Common myeloid progenitor, CD34-positive (primary cell): ENCODE measurements at regions not wholly inside any gene's neighbourhood (a gene's known extent, or its start where the extent isn't known, plus 50 kb on each side); places are given as distances from the start of the nearest gene placed in this dataset.

Source experiments
- CTCF ChIA-PET: fragments of 350-600 bp; sonication (Branson Sonifier 250); formaldehyde crosslinking; loops from one replicate; lab custom pipeline; 2021; ENCODE audit warnings: antibody characterized with exemption; lab: Charles Lee
- POLR2A ChIA-PET: fragments of 350-600 bp; sonication (Branson Sonifier 250); formaldehyde crosslinking; loops from one replicate; lab custom pipeline; 2021; ENCODE audit warnings: antibody characterized with exemption; lab: Charles Lee
- DNase-seq, 3 donors: peaks; one replicate each; pipeline versions ENCODE4 v3.0.0 to v3.0.0-alpha.2; 2013
- H3K27ac ChIP-seq, 2 experiments: 1 replicate in 1 of 2; 2 replicates in 1 of 2; pipeline ENCODE4 v1.7.0; 2013; ENCODE audit warnings: inconsistent platforms in 2 of 2, low read length in 2 of 2, mild to moderate bottlenecking in 2 of 2, low read depth in 1 of 2, moderate library complexity in 1 of 2; ENCODE audit not compliant: severe bottlenecking in 2 of 2, insufficient read depth in 1 of 2, poor library complexity in 1 of 2
- H3K27me3 ChIP-seq, 5 experiments: replicated peaks in 2 of 5; 1 replicate in 3 of 5; 2 replicates in 2 of 5; pipeline versions ENCODE4 v1.6.1 to v1.7.0; 2013; ENCODE audit warnings: low read length in 4 of 5, mild to moderate bottlenecking in 2 of 5, moderate library complexity in 2 of 5, inconsistent platforms in 1 of 5; ENCODE audit not compliant: insufficient read depth in 5 of 5, control insufficient read depth in 4 of 5
- H3K36me3 ChIP-seq, 4 experiments: 1 replicate in 2 of 4; 2 replicates in 2 of 4; pipeline versions ENCODE4 v1.6.1 to v1.7.0; 2013; ENCODE audit warnings: low read length in 3 of 4, control low read depth in 1 of 4, mild to moderate bottlenecking in 1 of 4; ENCODE audit not compliant: control insufficient read depth in 4 of 4, insufficient read depth in 4 of 4
- H3K4me1 ChIP-seq, 4 experiments: 1 replicate in 3 of 4; 2 replicates in 1 of 4; pipeline versions ENCODE4 v1.6.1 to v1.7.1; 2013; ENCODE audit warnings: low read length in 3 of 4, mild to moderate bottlenecking in 3 of 4, control low read depth in 1 of 4, inconsistent platforms in 1 of 4, moderate library complexity in 1 of 4; ENCODE audit not compliant: control insufficient read depth in 4 of 4, insufficient read depth in 4 of 4; ENCODE audit errors: control extremely low read depth in 1 of 4
- H3K4me3 ChIP-seq, 7 experiments: 1 replicate in 4 of 7; 2 replicates in 3 of 7; pipeline versions ENCODE4 v1.5.1 to v1.7.0; 2013; ENCODE audit warnings: mild to moderate bottlenecking in 7 of 7, low read length in 6 of 7, moderate library complexity in 6 of 7, inconsistent platforms in 2 of 7, low read depth in 2 of 7, control low read depth in 1 of 7; ENCODE audit not compliant: insufficient read depth in 4 of 7, control insufficient read depth in 1 of 7; ENCODE audit errors: extremely low read depth in 1 of 7
- H3K9me3 ChIP-seq, 5 experiments: 1 replicate in 4 of 5; 2 replicates in 1 of 5; pipeline versions ENCODE4 v1.6.1 to v1.7.1; 2013; ENCODE audit warnings: low read length in 4 of 5, mild to moderate bottlenecking in 2 of 5, inconsistent platforms in 1 of 5, low read depth in 1 of 5, moderate library complexity in 1 of 5; ENCODE audit not compliant: control insufficient read depth in 4 of 5, insufficient read depth in 2 of 5; ENCODE audit errors: control extremely low read depth in 1 of 5
- WGBS: methylation state at CpG from one replicate; pipeline ENCODE4 v1.1.5; 2013; ENCODE audit not compliant: insufficient coverage; 5-methylcytosine and 5-hydroxymethylcytosine counted together

- POLR2A ChIA-PET = no interaction called here
- H3K27me3 ChIP-seq = no peaks in the 10 kb centered on the region
- CTCF ChIA-PET = interaction anchor here (0.7 to 1.2 kb wide), 3 partner anchors 9 to 872 kb away, joined by 3 read pairs; no protein-coding TSS in a partner anchor
- WGBS = no CpG with 5 or more reads among the region's 1 CpG
- H3K27ac ChIP-seq = no peak overlapping the region
- no peaks in the 10 kb centered on the region for H3K9me3 ChIP-seq
- no peak overlapping the region for H3K4me3 ChIP-seq
- no peaks in the 10 kb centered on the region for H3K4me1 ChIP-seq
- DNase-seq = no peak
- no peaks in the 10 kb centered on the region for H3K36me3 ChIP-seq
These were observed 427.0 kb upstream of the RBMS3 start for GRCh38 chr3:28853830-28854229.

GRCh38 chr3:28856796-28857195 lies 424.1 kb upstream of the RBMS3 start:
- CTCF ChIA-PET = no interaction called here
- H3K36me3 ChIP-seq = no peaks in the 10 kb centered on the region
- no peak overlapping the region for H3K4me3 ChIP-seq
- POLR2A ChIA-PET = interaction anchor here (0.5 kb wide), 1 partner anchor 90 kb away, joined by 3 read pairs; no protein-coding TSS in a partner anchor
- no peak overlapping the region for H3K27ac ChIP-seq
- H3K4me1 ChIP-seq = peaks cover 0 to 9% (median 1%) of the 10 kb centered on the region in 4 experiments
- H3K9me3 ChIP-seq = no peaks in the 10 kb centered on the region
- H3K27me3 ChIP-seq = no peaks in the 10 kb centered on the region
- peak in 1 of 3 donors; percentile 1 for DNase-seq
- 86% methylated on average over 1 of the region's 3 CpGs for WGBS

GRCh38 chr3:28859897-28860296 lies 421.0 kb upstream of the RBMS3 start:
- POLR2A ChIA-PET = no interaction called here
- H3K27me3 ChIP-seq = no peaks in the 10 kb centered on the region
- no peaks in the 10 kb centered on the region for H3K9me3 ChIP-seq
- H3K4me3 ChIP-seq = no peak overlapping the region
- no peaks in the 10 kb centered on the region for H3K36me3 ChIP-seq
- peaks cover 0 to 9% (median 1%) of the 10 kb centered on the region in 4 experiments for H3K4me1 ChIP-seq
- no peak overlapping the region for H3K27ac ChIP-seq
- DNase-seq = no peak
- CTCF ChIA-PET = no interaction called here

GRCh38 chr3:28860307-28860706 lies 420.6 kb upstream of the RBMS3 start:
- H3K36me3 ChIP-seq = no peaks in the 10 kb centered on the region
- ChIA-PET POLR2A (no interaction called here), CTCF (no interaction called here)
- no peaks in the 10 kb centered on the region for H3K9me3 ChIP-seq
- WGBS = 0% methylated on average over 2 of the region's 4 CpGs
- no peaks in the 10 kb centered on the region for H3K27me3 ChIP-seq
- H3K4me1 ChIP-seq = peaks cover 0 to 9% (median 1%) of the 10 kb centered on the region in 4 experiments
- peak; percentile 17 to 64 (median 59) for DNase-seq
- H3K4me3 ChIP-seq = no peak overlapping the region
- H3K27ac ChIP-seq = no peak overlapping the region

- no peak overlapping the region for H3K27ac ChIP-seq
- no peaks in the 10 kb centered on the region for H3K9me3 ChIP-seq
- H3K4me3 ChIP-seq = no peak overlapping the region
- 97% methylated on average over 7 of the region's 7 CpGs for WGBS
- peaks cover 0 to 9% (median 1%) of the 10 kb centered on the region in 4 experiments for H3K4me1 ChIP-seq
- peaks cover 0 to 2% (median 0%) of the 10 kb centered on the region in 5 experiments for H3K27me3 ChIP-seq
- ChIA-PET CTCF (no interaction called here), POLR2A (no interaction called here)
- no peak for DNase-seq
- no peaks in the 10 kb centered on the region for H3K36me3 ChIP-seq
These were observed 417.7 kb upstream of the RBMS3 start for GRCh38 chr3:28863186-28863585.

- CTCF ChIA-PET = interaction anchor here (1.0 to 1.1 kb wide), 2 partner anchors 11 to 14 kb away, joined by 3 read pairs; no protein-coding TSS in a partner anchor
These were observed 413.0 kb upstream of the RBMS3 start for GRCh38 chr3:28867836-28868235.

GRCh38 chr3:28868897-28869296 lies 412.0 kb upstream of the RBMS3 start:
- no peaks in the 10 kb centered on the region for H3K9me3 ChIP-seq
- ChIA-PET CTCF (interaction anchor here (1.1 kb wide), 1 partner anchor 10 kb away, joined by 3 read pairs; no protein-coding TSS in a partner anchor), POLR2A (no interaction called here)
- DNase-seq = no peak
- no peaks in the 10 kb centered on the region for H3K4me1 ChIP-seq
- H3K27me3 ChIP-seq = peaks cover 0 to 2% (median 0%) of the 10 kb centered on the region in 5 experiments
- no peak overlapping the region for H3K27ac ChIP-seq
- no peak overlapping the region for H3K4me3 ChIP-seq
- WGBS = 86% methylated on average over 1 of the region's 2 CpGs
- H3K36me3 ChIP-seq = no peaks in the 10 kb centered on the region

More at GRCh38 chr3:28867836-28868235, 413.0 kb upstream of the RBMS3 start:
- Histone ChIP-seq H3K4me3 (no peak overlapping the region), H3K27ac (no peak overlapping the region), H3K27me3 (peaks cover 0 to 2% (median 0%) of the 10 kb centered on the region in 5 experiments), H3K9me3 (no peaks in the 10 kb centered on the region), H3K4me1 (no peaks in the 10 kb centered on the region), H3K36me3 (no peaks in the 10 kb centered on the region)
- POLR2A ChIA-PET = no interaction called here
- 0% methylated on average over 1 of the region's 2 CpGs for WGBS
- no peak for DNase-seq
